RWPE2 (cell line): ENCODE measurements at regions not wholly inside any gene's neighbourhood (a gene's known extent, or its start where the extent isn't known, plus 50 kb on each side); places are given as distances from the start of the nearest gene placed in this dataset.

Experiments used
- ATAC-seq: fragments of 200-7000 bp; cut with Tn5 transposase; 3 replicates; pipeline ENCODE4 v1.9.1; 2021; ENCODE audit warnings: low read depth
- DNase-seq: peaks from one replicate; pipeline ENCODE4 v3.0.0-alpha.2; 2020; ENCODE audit warnings: low spot score
- H3K27ac ChIP-seq: fragments of 450-650 bp; 2 replicates; pipeline ENCODE4 v1.5.1; 2017; ENCODE audit warnings: mild to moderate bottlenecking; ENCODE audit not compliant: poor library complexity, severe bottlenecking
- H3K27me3 ChIP-seq: fragments of 250-450 bp; sonication (Bioruptor Pico); 2 replicates; pipeline ENCODE4 v1.5.1; 2021; ENCODE audit warnings: mild to moderate bottlenecking, moderate library complexity; ENCODE audit not compliant: insufficient read depth, poor library complexity, severe bottlenecking
- H3K36me3 ChIP-seq: fragments of 250-450 bp; sonication (Bioruptor Pico); 2 replicates; pipeline ENCODE4 v1.5.1; 2020; ENCODE audit warnings: low read depth, mild to moderate bottlenecking, moderate library complexity
- H3K4me1 ChIP-seq: fragments of 250-450 bp; sonication (Bioruptor Pico); 2 replicates; pipeline ENCODE4 v1.5.1; 2021; ENCODE audit warnings: mild to moderate bottlenecking, moderate library complexity; ENCODE audit not compliant: insufficient read depth, poor library complexity, severe bottlenecking
- H3K4me3 ChIP-seq: fragments of 250-450 bp; sonication (Bioruptor Pico); 2 replicates; pipeline ENCODE4 v1.5.1; 2021; ENCODE audit warnings: mild to moderate bottlenecking, moderate library complexity; ENCODE audit not compliant: severe bottlenecking
- H3K9me3 ChIP-seq: fragments of 250-450 bp; sonication (Bioruptor Pico); 2 replicates; pipeline ENCODE4 v1.5.1; 2021; ENCODE audit warnings: mild to moderate bottlenecking, moderate library complexity; ENCODE audit not compliant: severe bottlenecking
- CTCF ChIP-seq: fragments of 450-650 bp; IDR thresholded peaks from one replicate; pipeline ENCODE4 v1.5.1; 2017; ENCODE audit warnings: mild to moderate bottlenecking, moderate library complexity; ENCODE audit not compliant: poor library complexity, severe bottlenecking

- Histone ChIP-seq H3K4me1 (no peaks in the 10 kb centered on the region), H3K36me3 (no peaks in the 10 kb centered on the region), H3K9me3 (peaks cover 2% of the 10 kb centered on the region), H3K27ac (no peak overlapping the region), H3K27me3 (no peaks in the 10 kb centered on the region), H3K4me3 (no peak overlapping the region)
- TF ChIP-seq CTCF = no peak
- DNase-seq (no peak), ATAC-seq (no peak)
These were observed 159.5 kb upstream of the KHDRBS2 start for GRCh38 chr6:62445521-62445920.

DNA sequence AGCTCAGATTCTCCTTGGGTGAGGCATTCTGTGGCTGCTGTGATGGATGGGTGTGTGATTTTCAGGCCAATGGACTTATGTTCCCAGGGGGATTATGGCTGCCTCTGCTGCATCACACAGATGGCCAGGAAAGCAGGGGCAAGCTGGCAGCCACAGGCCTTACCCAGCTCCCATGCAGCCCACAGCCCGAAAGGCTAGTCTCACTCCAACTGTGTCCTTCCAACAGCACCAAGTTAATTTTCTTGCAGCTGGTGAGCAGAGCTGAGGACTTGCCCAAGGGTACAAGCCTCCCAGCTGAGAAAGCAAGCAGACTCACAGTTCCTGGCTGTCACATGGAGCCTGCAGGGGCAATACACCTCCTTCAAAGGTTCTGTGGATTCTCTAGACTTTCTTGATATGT lies 155.2 kb upstream of the KHDRBS2 start:
- no peaks in the 10 kb centered on the region for H3K4me1 ChIP-seq
- no peak overlapping the region for H3K27ac ChIP-seq

GRCh38 chr6:62429781-62430180 lies 143.8 kb upstream of the KHDRBS2 start:
- Histone ChIP-seq H3K4me3 (no peak overlapping the region), H3K4me1 (no peaks in the 10 kb centered on the region), H3K27ac (no peak overlapping the region), H3K9me3 (no peaks in the 10 kb centered on the region), H3K36me3 (no peaks in the 10 kb centered on the region), H3K27me3 (no peaks in the 10 kb centered on the region)
- DNase-seq (no peak), ATAC-seq (no peak)
- TF ChIP-seq CTCF = no peak

More for the DNA sequence above, 155.2 kb upstream of the KHDRBS2 start:
- Histone ChIP-seq H3K4me3 (no peak overlapping the region), H3K9me3 (no peaks in the 10 kb centered on the region), H3K27me3 (no peaks in the 10 kb centered on the region), H3K36me3 (no peaks in the 10 kb centered on the region)
- ATAC-seq (no peak), DNase-seq (no peak)
- TF ChIP-seq CTCF = no peak

- Histone ChIP-seq H3K27ac (no peak overlapping the region), H3K36me3 (no peaks in the 10 kb centered on the region), H3K4me1 (no peaks in the 10 kb centered on the region), H3K27me3 (no peaks in the 10 kb centered on the region), H3K4me3 (no peak overlapping the region), H3K9me3 (no peaks in the 10 kb centered on the region)
- TF ChIP-seq CTCF = no peak
- ATAC-seq = no peak
- no peak for DNase-seq
These were observed 114.7 kb upstream of the KHDRBS2 start for GRCh38 chr6:62400521-62401259.

DNA sequence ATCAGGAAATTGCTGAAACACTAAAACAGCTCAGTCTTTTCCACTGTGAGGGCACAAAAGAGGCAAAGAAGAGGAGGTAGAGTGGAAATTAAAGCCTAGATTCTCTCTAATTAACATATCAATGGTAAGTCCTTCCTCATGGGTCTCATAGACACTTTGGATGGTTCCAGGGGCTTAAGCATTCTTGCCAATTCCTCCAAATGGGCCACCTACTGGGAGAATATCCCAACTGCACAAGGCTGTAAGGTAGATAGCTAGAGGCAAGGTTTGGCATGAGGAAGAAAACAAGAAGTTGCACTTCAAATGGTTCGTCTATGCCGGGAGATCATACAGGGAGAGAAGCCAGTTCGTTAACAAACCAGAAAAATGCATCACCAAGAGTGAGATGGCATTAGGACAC lies 107.6 kb upstream of the KHDRBS2 start:
- Histone ChIP-seq H3K4me3 (no peak overlapping the region), H3K27me3 (no peaks in the 10 kb centered on the region), H3K36me3 (no peaks in the 10 kb centered on the region), H3K27ac (no peak overlapping the region), H3K4me1 (no peaks in the 10 kb centered on the region), H3K9me3 (no peaks in the 10 kb centered on the region)
- DNase-seq (no peak), ATAC-seq (no peak)
- TF ChIP-seq CTCF = no peak
